AG09319 (cell line): ENCODE measurements at regions not wholly inside any gene's neighbourhood (a gene's known extent, or its start where the extent isn't known, plus 50 kb on each side); places are given as distances from the start of the nearest gene placed in this dataset.
A peak's percentile ranks its signal among the peaks of the same experiment; 100 is the strongest.
"Not testable (repeated sequence)": the region's sequence is repeated elsewhere in the genome, so short reads cannot be mapped to it uniquely, and the experiment has no call there.

ENCODE experiments used
- DNase-seq: peaks from one replicate; pipeline ENCODE4 v3.0.0-alpha.2; 2010; ENCODE audit warnings: low read depth; ENCODE audit errors: extremely low read depth
- CTCF ChIP-seq: IDR thresholded peaks from 2 replicates; pipeline ENCODE4 v1.5.1; 2011; ENCODE audit warnings: low read depth, mild to moderate bottlenecking, inconsistent platforms, low read length, moderate library complexity

- DNase-seq = no peak
- no peak for TF ChIP-seq CTCF
These were observed 90.3 kb downstream of the KATNIP start for GRCh38 chr16:27640277-27640600.

GRCh38 chr16:27641260-27641659, 91.3 kb downstream of the KATNIP start:
- TF ChIP-seq CTCF = no peak
- DNase-seq = no peak

- not testable (repeated sequence) for DNase-seq
These were observed 91.9 kb downstream of the KATNIP start for GRCh38 chr16:27641734-27642415.

GRCh38 chr16:27642756-27643155, 92.8 kb downstream of the KATNIP start:
- no peak for DNase-seq
- TF ChIP-seq CTCF = peak; percentile 8

GRCh38 chr16:27644165-27644564, 94.2 kb downstream of the KATNIP start:
- no peak for DNase-seq
- no peak for TF ChIP-seq CTCF

- TF ChIP-seq CTCF = no peak
- no peak for DNase-seq
These were observed 95.5 kb downstream of the KATNIP start for GRCh38 chr16:27645396-27645795.

GRCh38 chr16:27646806-27647205, 96.9 kb downstream of the KATNIP start:
- DNase-seq = no peak
- TF ChIP-seq CTCF = no peak

GRCh38 chr16:27649021-27649420, 99.1 kb downstream of the KATNIP start:
- no peak for TF ChIP-seq CTCF
- DNase-seq = no peak
